DMS79 treated with DMSO at 0.1 percent for 48 hours (cell line): ENCODE measurements at regions not wholly inside any gene's neighbourhood (a gene's known extent, or its start where the extent isn't known, plus 50 kb on each side); places are given as distances from the start of the nearest gene placed in this dataset.

Experiments used
- DNase-seq: peaks from one replicate; lab custom pipeline; 2025; lab: John Stamatoyannopoulos, UW

GRCh38 chr6:55642366-55642765 is 63.4 kb upstream of the HMGCLL1 start:
- DNase-seq = no peak

- no peak for DNase-seq
Measured at GRCh38 chr6:55636406-55637102, 57.6 kb upstream of the HMGCLL1 start.

GRCh38 chr6:55633471-55633870 is 54.5 kb upstream of the HMGCLL1 start:
- no peak for DNase-seq

GRCh38 chr6:55632953-55633352 is 54.0 kb upstream of the HMGCLL1 start:
- DNase-seq = no peak
